ENCODE measurements at regions not wholly inside any gene's neighbourhood (a gene's known extent, or its start where the extent isn't known, plus 50 kb on each side); places are given as distances from the start of the nearest gene placed in this dataset.

- Mint-ChIP-seq H3K4me3 (no peak overlapping the region), H3K4me1 (ENCODE audit: low read depth) (no peaks in the 10 kb centered on the region), H3K27ac (no peak overlapping the region), H3K9me3 (peaks cover 37% of the 10 kb centered on the region), H3K36me3 (ENCODE audit: low read depth) (no peaks in the 10 kb centered on the region), H3K27me3 (ENCODE audit: insufficient read depth) (no peaks in the 10 kb centered on the region; the same call in none of the 2 replicates)
- no peak for TF ChIP-seq CTCF (IDR thresholded peaks at IDR 0.05)
- DNase-seq, result no peak
Observed at GRCh38 chr1:229112832-229113548, 157.9 kb upstream of the RAB4A start.

- no peak overlapping the region for H3K4me3 Mint-ChIP-seq
Observed at GRCh38 chr1:229114315-229114714, 156.6 kb upstream of the RAB4A start.

GRCh38 chr1:229114850-229115365 lies 156.0 kb upstream of the RAB4A start:
- Mint-ChIP-seq H3K4me1 (ENCODE audit: low read depth) (no peaks in the 10 kb centered on the region), H3K4me3 (no peak overlapping the region), H3K27ac (no peak overlapping the region), H3K36me3 (ENCODE audit: low read depth) (peaks cover 4% of the 10 kb centered on the region; the same call in 1 of the 2 replicates), H3K27me3 (ENCODE audit: insufficient read depth) (peaks cover 2% of the 10 kb centered on the region), H3K9me3 (peaks cover 43% of the 10 kb centered on the region)
- no peak for TF ChIP-seq CTCF (IDR thresholded peaks at IDR 0.05)
- DNase-seq, result no peak

More at GRCh38 chr1:229114315-229114714, 156.6 kb upstream of the RAB4A start:
- no peak for TF ChIP-seq CTCF (IDR thresholded peaks at IDR 0.05)
- no peak overlapping the region for H3K27ac Mint-ChIP-seq
- 0 out of 2 replicates have a peak, but pooled peaks cover under 1% of the 10 kb centered on the region for H3K36me3 Mint-ChIP-seq (ENCODE audit: low read depth)
- H3K27me3 Mint-ChIP-seq (ENCODE audit: insufficient read depth), result peaks cover 2% of the 10 kb centered on the region
- no peaks in the 10 kb centered on the region for H3K4me1 Mint-ChIP-seq (ENCODE audit: low read depth)
- peaks cover 37% of the 10 kb centered on the region for H3K9me3 Mint-ChIP-seq
- DNase-seq, result no peak

GRCh38 chr1:229116114-229116513 lies 154.8 kb upstream of the RAB4A start:
- Mint-ChIP-seq H3K4me3 (no peak overlapping the region), H3K27ac (no peak overlapping the region), H3K4me1 (ENCODE audit: low read depth) (no peaks in the 10 kb centered on the region), H3K36me3 (ENCODE audit: low read depth) (peaks cover 4% of the 10 kb centered on the region; the same call in 1 of the 2 replicates), H3K27me3 (ENCODE audit: insufficient read depth) (peaks cover 2% of the 10 kb centered on the region), H3K9me3 (peaks cover 48% of the 10 kb centered on the region)
- no peak for DNase-seq
- TF ChIP-seq CTCF (IDR thresholded peaks at IDR 0.05), result no peak

GRCh38 chr1:229117664-229118300 lies 153.1 kb upstream of the RAB4A start:
- Mint-ChIP-seq H3K27ac (no peak overlapping the region), H3K9me3 (peaks cover 58% of the 10 kb centered on the region), H3K27me3 (ENCODE audit: insufficient read depth) (peaks cover 11% of the 10 kb centered on the region), H3K4me1 (ENCODE audit: low read depth) (no peaks in the 10 kb centered on the region), H3K36me3 (ENCODE audit: low read depth) (peaks cover 4% of the 10 kb centered on the region; the same call in 1 of the 2 replicates), H3K4me3 (no peak overlapping the region)
- DNase-seq, result no peak
- no peak for TF ChIP-seq CTCF (IDR thresholded peaks at IDR 0.05)

All from HFFc6 (cell line).